Activated T-cell treated with anti-CD3 and anti-CD28 coated beads for 48 hours (primary cell): ENCODE measurements at regions not wholly inside any gene's neighbourhood (a gene's known extent, or its start where the extent isn't known, plus 50 kb on each side); places are given as distances from the start of the nearest gene placed in this dataset.

Experiments used
- DNase-seq: peaks from one replicate; pipeline ENCODE4 v3.0.0-alpha.2; 2020; ENCODE audit warnings: low read depth

GRCh38 chr1:208848854-208849253 is 604.7 kb upstream of the PLXNA2 start:
- DNase-seq, result no peak

- no peak for DNase-seq
Observed at GRCh38 chr1:208850442-208850841, 606.3 kb upstream of the PLXNA2 start.

GRCh38 chr1:208851366-208851765 is 607.2 kb upstream of the PLXNA2 start:
- DNase-seq, result no peak

- DNase-seq, result no peak
Observed at GRCh38 chr1:208852911-208853310, 608.7 kb upstream of the PLXNA2 start.

- no peak for DNase-seq
Observed at GRCh38 chr1:208855403-208855802, 611.2 kb upstream of the PLXNA2 start.

- no peak for DNase-seq
Observed at GRCh38 chr1:208857465-208857864, 613.3 kb upstream of the PLXNA2 start.

GRCh38 chr1:208858738-208859137 is 614.6 kb upstream of the PLXNA2 start:
- no peak for DNase-seq

- DNase-seq, result no peak
Observed at GRCh38 chr1:208864366-208864965, 620.3 kb upstream of the PLXNA2 start.

- DNase-seq, result no peak
Observed at GRCh38 chr1:208866386-208866955, 622.3 kb upstream of the PLXNA2 start.

GRCh38 chr1:208868554-208868953 is 624.4 kb upstream of the PLXNA2 start:
- no peak for DNase-seq

- no peak for DNase-seq
Observed at GRCh38 chr1:208874915-208875314, 630.7 kb upstream of the PLXNA2 start.

GRCh38 chr1:208879022-208879421 is 634.8 kb upstream of the PLXNA2 start:
- no peak for DNase-seq

GRCh38 chr1:208880433-208881100 is 636.4 kb upstream of the PLXNA2 start:
- no peak for DNase-seq

GRCh38 chr1:208885060-208885459 is 640.9 kb upstream of the PLXNA2 start:
- no peak for DNase-seq

GRCh38 chr1:208885650-208886049 is 641.5 kb upstream of the PLXNA2 start:
- DNase-seq, result no peak

GRCh38 chr1:208888376-208888775 is 644.2 kb upstream of the PLXNA2 start:
- DNase-seq, result no peak

GRCh38 chr1:208892147-208892546 is 648.0 kb upstream of the PLXNA2 start:
- DNase-seq, result no peak

GRCh38 chr1:208893251-208893650 is 649.1 kb upstream of the PLXNA2 start:
- DNase-seq, result no peak

GRCh38 chr1:208895181-208895580 is 651.0 kb upstream of the PLXNA2 start:
- DNase-seq, result no peak

GRCh38 chr1:208895820-208896219 is 651.6 kb upstream of the PLXNA2 start:
- no peak for DNase-seq

GRCh38 chr1:208896768-208897167 is 652.6 kb upstream of the PLXNA2 start:
- no peak for DNase-seq

GRCh38 chr1:208899438-208899837 is 655.3 kb upstream of the PLXNA2 start:
- no peak for DNase-seq

GRCh38 chr1:208903251-208903905 is 659.2 kb upstream of the PLXNA2 start:
- no peak for DNase-seq
